DMS153 treated with DMSO at 0.1 percent for 48 hours (cell line): ENCODE measurements at regions not wholly inside any gene's neighbourhood (a gene's known extent, or its start where the extent isn't known, plus 50 kb on each side); places are given as distances from the start of the nearest gene placed in this dataset.

Experiments
- DNase-seq: peaks from one replicate; lab custom pipeline; 2025; ENCODE audit not compliant: unreplicated experiment; lab: John Stamatoyannopoulos, UW

DNA sequence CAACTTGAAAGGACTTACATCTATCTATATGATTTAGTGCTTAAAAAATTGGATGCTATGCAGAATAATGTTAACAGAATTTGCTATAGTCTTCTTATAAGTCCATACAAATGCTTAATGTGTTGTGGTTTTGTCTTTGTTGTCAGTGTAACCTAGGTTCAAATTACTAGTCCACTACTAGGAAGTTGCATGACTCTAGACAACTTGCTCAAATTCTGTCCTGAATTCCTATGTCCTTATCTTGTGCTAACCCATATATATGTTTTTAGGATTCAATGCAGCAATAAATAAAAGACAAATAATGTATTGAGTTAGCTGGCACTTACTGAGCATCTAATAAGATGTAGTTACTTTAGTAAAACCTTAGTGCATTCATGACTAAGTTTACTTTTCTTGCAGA lies 276.5 kb upstream of the KCNMB2 start:
- no peak for DNase-seq

DNA sequence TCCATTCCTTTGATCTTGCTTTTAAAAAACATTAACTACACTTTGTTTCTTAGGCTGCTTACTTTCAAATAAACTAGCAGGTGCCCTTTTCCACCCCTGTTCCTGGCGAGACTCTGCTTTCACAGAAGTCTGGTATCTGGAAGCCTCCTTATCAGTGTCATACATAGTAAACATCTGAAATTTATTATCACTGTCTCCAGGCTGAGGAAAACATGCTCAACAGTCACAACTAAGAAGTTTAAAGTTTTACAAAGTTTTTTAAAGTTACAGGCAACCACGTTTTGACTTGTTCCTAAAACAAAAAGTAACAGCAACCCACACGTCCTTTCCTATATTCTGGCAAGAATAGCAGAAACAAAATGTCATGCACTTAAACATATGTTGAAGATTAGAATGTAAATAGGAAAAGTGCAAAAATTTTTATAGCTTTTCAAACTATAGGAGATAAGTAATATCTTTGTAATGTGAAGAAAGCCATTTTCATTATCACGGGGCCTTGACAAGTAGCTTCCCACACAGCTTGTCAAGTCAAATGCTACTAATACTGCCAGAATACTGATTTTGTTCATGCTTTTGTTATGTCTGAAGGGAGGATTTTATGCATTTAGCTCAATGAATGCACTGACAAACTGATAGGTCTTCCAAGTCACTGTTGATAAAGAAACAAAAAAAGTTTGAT lies 275.2 kb upstream of the KCNMB2 start:
- no peak for DNase-seq

DNA sequence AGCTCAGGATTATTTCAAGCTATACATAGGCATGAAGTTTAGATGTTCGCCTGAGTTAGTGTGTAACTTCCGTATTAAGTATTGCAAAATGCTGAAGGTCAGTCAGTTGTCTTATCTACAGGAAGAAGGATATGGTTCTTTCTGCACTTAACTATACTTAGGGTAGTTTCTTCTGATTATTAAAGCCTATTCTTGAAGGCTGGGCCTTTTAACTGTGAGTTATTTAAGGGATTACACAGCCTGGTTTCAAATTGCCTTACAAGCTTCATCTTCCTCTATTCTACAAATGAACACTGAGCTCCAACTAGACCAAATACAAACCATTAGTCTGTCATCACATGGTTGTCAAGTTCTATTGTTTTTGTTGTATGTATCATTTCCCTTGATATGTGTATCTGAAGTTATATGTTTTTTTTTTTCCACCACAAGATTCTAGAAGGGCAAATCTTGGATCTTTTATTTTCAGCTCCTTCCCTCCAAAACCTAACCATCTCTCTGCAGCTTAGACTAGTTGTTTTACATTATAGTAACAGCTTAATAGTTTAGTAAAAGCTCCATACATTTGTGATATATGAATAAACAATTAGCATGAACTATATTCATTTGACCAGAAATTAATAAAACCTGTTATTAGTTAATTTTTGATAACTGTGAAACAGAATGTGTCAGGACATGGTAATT lies 272.9 kb upstream of the KCNMB2 start:
- no peak for DNase-seq

DNA sequence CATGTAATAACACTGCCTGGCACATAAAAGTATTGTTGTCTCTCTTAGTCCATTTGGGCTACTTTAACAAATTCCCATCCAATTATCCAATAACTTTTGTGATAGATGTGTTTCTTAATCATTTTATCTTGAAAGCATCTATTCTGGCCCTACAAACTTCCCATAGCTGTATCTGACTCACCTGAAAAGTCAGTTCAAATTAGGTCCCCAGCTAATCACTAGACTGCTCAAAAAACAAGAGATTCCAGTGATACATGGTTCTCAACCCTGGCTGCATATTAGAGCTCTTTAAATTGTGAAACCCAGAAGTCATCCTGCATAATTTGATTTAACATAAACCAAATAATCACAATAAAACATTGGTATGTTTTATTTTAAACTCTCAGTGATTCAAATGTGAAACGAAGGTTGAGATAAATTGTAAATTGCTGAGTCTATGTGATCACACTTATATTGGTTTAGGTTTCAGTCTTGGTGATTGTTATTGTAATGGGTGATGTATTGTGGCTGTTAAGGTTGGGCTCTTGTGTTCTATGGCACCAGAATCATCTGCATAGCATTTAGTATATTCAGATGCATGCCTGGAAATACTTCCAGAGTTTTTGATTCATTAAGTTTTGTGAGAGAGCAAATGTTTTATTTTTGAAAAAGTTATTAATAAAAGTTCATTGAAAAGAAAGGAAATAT lies 268.9 kb upstream of the KCNMB2 start:
- no peak for DNase-seq

DNA sequence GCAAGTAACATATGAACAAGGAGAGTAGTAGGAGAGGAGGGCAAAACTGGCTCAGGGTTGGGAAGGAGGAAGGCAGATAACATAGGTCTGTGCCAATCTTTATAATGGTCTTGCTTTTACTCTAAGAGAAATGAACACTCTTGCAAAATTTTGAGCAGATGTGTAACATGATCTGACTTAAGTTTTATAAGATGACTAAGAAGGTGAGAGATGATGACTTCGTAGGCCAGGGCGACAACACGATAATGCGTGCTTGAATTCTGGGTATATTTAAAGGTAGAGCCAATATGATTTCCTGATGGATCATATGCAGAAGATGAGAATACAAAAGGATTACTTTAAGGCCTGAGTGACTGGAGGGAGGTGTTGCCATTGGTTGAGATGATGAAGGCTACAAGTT lies 265.4 kb upstream of the KCNMB2 start:
- DNase-seq: no peak

DNA sequence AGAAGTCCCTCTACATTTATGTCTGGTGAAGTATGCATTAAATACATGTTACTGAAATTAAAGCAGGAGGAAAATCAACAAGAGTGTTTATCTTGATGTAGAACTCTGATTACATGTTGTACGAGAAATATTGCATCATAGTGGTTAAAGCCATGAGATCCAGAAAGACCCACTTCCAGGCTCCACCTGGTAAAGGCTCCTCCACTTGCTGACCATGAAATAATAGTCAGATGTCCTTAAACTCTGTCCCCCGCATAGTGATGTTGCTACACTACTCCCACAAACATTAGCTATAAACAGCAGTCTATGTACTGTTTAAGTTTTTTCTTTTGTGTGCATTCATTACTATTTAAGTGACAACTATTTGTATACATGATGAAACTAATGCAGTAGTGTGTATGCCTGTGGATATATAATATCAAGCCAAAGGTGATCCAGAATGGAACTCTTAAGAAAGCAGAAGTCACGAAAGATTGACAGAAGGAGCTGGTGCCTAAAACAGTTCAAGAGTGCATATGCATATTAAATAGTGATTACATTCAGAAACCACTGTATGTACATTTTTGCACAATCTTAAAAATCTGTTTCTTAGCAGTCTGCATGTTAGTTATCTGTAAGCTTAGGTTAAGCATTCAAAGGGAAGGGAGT lies 264.4 kb upstream of the KCNMB2 start:
- DNase-seq: no peak

DNA sequence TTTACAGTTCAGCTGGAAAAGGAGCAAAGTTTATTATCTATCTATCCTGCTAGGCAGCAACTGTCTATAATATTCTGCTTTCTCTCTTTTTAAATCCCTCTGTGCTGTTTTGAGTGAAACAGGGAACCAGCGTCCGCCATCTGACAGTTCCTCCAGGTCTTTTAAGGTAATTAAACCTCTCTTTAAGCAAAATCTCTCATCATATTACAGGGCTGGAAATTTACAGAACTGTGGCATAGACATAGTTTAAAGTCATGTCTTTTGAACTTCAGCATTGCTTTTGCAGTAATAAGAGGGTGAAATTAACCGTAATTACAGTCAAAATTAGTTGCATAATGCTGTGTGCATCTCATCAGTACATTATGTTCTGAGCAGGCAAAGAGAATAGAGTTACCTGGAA lies 263.4 kb upstream of the KCNMB2 start:
- no peak for DNase-seq

DNA sequence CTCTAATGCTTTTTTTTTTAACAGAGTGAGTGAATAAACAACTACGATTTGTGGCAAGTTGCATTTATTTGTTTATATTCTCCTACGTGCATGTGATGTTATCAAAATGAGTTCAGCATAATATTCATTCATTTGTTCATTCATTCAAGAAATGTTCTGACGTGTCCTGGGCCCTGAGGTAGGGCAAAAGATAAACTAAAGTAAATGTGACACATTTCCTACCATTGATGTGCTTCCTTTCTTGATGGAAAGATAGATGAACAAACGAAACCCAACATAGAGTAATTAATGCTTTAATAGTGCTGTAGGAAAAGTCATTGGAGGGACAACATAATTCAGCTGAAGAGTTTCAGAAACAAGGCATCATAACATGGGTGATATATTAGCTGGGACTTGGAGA lies 261.5 kb upstream of the KCNMB2 start:
- no peak for DNase-seq

DNA sequence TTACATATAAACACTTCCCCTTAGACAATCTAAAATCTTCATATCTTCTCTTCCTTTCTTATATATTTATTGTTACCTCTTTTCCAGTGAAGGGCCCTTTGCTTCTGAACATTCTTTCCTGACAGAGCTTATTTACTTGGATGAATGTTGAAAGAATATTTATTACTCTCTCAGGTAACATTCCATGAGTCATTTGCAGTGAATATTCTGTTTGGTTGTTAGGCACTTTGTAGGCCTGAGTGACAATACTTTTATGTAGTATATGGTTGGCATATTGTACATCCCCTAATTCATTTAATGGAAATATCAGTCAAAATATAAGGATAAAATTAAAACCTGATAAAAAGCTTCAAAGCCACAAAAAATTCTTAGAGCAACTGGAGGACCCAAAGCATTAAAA lies 260.9 kb upstream of the KCNMB2 start:
- no peak for DNase-seq

DNA sequence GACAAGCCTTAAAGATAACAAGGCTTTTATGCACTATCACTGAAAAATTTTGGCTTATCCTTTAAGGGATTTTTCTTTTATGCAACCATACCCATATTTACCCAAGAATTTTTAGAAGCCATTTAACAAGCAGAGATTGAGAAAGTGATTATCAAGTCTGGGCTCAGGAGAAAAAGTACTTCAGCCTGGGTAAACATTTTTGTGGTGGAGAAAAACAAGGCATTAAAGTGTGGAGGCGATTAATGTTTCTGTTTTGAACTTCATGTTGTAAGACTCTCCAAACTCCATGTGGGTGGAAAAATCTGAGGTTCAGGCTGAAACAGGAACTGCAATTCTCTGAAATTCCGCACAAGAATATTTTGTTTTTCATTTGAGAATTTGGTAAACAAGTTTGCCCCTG lies 260.4 kb upstream of the KCNMB2 start:
- DNase-seq: no peak

DNA sequence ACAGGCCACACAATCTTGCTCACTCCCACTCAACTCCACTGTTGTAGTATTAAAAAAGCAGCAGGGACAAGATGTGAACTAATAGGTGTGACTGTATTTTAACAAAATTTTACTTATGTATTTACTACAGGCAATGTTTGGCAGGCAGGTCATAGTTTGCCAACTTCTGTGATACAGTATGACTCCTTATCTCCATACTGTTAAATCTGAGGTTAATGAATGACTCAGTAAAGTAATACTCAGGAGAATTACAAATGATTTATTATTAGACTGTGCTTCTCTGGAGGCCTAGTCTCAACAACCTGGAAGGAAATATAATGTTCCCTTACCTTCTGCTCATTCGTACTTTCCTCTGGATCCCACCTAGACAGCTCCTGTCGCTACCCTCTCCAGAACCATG lies 258.6 kb upstream of the KCNMB2 start:
- DNase-seq: no peak

DNA sequence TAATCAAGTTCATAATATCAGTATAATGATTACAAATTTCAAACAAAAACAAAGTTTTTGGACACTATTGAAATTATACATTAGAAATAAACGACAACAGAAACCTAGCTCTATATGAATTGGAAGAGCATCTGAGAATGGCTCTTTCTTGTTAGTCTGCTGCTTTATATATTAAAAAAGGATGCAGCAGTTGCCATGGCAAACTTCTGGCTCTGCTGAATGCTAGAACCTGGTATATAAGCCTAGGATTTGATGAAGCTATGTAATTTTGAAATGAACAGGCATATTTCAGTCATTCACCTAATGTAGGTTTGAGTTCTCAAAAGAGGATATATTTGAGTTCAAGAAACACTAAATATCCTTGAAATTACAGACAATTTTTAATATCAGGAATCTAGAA lies 252.7 kb upstream of the KCNMB2 start:
- no peak for DNase-seq

DNA sequence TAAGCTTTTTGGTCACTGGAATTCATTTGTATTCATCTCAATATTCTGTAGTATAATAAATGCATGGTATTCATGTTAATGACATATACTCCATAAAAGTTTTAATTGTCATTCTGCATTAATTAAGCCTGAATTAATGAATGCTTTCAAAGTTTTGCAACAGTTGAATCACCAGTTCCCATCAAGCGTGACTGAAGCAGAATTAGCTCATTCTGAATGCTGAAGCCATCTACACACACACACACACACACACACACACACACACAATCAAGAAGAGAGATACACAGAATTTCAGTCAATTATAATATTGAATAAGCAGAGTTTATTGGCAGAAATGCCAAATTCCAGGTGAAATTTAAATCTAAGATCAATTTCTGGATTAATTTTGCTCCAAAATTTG lies 252.1 kb upstream of the KCNMB2 start:
- no peak for DNase-seq

DNA sequence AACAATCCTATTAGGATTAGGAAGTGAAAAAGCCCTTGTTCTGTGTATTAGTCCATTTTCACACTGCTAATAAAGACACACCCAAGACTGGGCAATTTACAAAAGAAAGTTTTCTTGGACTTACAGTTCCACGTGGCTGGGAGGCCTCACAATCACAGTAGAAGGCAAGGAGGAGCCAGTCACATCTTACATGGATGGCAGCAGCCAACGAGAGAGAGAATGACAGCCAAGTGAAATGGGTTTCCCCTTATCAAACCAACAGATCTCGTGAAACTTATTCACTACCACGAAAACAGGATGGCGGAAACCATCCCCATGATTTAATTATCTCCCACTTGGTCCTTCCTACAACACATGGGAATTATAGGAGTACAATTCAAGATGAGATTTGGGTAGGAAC lies 248.2 kb upstream of the KCNMB2 start:
- DNase-seq: no peak

DNA sequence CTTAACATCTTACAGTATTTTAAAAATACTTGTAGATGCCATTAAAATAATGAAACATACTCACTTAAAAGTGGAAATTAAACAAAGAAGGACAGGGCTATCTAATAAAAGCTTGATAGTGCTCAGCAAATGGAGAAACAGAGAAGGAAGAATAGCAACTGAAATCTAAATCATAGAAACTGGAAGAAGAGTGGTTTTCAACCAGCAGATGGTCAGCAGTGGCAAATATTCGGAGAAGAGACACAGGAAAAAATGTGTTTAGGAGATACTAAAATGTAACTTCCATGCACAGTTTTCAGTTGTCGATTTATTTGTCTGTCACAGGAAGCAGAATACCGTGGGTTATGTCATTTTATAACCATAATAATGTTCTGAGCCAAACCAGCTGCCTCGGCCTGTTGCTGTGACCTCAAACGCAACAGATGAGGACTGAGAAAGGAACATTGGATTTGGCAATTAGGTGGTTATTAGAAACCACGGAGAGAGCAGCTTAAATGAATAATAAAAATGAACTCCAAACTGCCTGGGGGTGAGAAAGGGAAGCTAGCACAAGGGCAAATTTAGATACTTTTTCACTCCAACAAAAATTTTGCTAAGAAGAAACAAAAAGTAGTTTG lies 246.6 kb upstream of the KCNMB2 start:
- DNase-seq: no peak

DNA sequence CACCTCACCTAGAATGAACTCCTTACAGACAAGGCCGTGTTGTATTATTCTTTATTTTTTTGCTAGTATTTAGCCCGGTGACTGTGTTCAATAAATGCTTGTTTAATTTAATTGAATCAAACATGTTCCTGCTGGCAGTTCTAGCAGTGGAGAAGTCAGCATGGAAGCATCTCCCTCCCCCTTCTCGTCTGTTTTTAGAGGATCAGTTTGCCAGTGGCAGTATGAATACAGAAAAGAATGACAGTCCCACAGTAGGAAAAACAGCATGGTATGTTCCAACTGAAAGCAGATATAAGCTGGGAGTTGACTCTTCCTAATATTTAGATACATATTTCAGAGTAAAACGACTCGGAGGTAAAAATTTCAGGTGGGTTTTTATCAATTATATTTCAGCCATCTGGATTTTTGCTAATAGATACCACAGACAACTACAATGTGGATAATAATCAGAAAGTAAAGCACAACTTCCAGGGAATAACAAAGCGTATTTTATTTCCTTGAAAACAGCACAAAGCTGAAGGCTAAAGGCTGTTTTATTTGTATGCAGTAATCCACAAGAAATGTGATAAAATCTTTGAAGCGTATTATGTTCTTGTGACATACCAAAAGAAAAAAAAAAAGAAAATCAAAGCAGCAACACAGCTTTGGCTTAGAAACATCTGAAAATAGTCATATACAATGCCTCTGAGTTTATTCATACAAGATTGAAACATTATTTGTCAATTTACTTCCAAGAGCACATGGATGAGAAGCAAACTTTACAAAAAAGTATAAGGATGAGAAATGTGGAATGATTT lies 244.5 kb upstream of the KCNMB2 start:
- no peak for DNase-seq

DNA sequence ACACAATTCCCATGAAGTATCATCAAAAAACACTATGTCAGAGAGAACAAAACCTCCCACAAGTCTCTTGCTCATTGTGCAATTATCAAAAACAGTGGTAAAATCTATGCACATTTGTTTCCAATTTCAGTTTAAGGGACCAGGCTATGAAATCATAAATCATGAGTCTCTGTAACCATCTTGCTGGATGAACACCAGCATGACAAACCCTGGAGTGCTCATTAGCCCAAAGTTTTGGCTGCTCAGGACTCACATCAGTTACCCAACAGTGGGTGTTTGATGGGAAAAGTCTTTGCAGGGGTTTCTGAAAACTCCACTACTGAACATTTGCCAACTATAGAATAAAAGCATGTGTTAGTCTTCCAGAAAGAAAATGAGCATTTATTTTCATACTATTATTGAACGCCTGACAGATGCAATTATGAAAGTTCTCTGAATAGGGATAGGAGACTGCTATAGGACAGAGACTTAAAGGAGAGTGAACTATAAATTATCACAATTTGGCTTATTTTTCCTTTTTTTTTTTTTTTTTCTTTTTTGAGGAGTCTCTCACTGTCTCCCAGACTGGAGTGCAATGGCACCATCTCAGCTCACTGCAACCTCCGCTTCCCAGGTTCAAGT lies 240.8 kb upstream of the KCNMB2 start:
- DNase-seq: no peak

DNA sequence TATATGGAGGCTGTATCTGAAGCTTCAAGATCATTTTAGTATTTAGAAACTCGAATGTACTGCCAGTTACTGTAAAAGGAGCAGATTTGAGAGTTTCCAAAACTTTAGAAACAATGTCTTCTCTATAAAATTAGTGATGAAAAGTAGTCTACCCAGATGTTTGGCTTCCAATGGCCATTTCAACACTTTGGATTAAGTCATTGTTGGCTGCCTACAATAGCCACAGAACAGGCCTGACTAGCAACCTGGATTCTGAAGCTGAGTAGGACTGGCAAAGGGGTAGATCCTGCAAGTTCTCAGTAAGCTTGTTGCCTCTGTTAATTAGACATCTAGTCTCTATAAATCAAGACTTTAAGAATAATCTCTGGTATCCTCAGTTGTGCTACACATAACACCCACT lies 239.0 kb upstream of the KCNMB2 start:
- DNase-seq: no peak

DNA sequence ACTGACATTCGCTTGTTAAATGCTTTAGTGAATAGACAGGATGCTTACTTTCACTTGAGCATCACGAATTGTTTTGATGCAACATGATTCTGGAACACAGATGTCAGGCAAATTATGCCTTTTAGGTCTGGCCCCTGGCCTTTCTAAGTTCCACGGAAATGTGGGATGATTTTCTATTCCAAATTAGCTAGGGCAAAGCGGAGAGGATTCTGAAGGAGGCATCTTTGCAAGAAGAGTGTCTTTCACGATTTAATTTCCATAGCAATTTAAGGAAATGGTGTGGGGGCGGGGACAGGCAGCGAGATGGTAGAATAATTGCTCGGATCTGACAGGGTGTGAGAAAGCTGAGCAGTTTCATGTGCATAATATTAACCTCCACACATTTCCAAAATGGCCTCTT lies 238.5 kb upstream of the KCNMB2 start:
- DNase-seq: no peak

DNA sequence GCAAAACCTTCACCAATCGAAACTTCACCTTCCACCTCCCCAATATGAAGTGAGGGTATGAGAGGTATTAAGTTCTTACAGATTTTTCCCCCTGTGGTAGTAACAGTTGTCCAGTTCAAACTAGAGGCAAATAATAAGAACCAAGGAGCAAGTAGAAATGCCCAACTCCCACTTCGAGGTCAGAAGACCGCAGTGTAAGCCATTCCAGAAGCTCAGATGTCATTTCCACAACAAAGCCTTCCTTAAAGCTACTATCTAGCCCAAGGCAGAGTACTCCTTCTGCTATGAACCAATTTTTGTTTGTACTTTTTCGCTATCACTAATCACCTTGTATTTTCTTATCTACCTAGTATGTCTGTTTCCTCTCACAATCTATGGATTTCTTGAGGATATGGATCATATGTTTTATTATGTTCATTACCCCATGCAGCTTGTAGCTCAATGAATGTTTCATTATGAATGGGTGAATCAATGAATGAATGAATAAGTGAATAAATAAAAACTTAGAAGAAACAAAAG lies 235.7 kb upstream of the KCNMB2 start:
- DNase-seq: no peak
